ENCODE measurements at regions not wholly inside any gene's neighbourhood (a gene's known extent, or its start where the extent isn't known, plus 50 kb on each side); places are given as distances from the start of the nearest gene placed in this dataset.

GRCh38 chrX:1119275-1119674 lies 93.2 kb downstream of the CRLF2 start:
- no peak for TF ChIP-seq POLR2A (IDR thresholded peaks at IDR 0.05)
- TF ChIP-seq, protein P1, sequence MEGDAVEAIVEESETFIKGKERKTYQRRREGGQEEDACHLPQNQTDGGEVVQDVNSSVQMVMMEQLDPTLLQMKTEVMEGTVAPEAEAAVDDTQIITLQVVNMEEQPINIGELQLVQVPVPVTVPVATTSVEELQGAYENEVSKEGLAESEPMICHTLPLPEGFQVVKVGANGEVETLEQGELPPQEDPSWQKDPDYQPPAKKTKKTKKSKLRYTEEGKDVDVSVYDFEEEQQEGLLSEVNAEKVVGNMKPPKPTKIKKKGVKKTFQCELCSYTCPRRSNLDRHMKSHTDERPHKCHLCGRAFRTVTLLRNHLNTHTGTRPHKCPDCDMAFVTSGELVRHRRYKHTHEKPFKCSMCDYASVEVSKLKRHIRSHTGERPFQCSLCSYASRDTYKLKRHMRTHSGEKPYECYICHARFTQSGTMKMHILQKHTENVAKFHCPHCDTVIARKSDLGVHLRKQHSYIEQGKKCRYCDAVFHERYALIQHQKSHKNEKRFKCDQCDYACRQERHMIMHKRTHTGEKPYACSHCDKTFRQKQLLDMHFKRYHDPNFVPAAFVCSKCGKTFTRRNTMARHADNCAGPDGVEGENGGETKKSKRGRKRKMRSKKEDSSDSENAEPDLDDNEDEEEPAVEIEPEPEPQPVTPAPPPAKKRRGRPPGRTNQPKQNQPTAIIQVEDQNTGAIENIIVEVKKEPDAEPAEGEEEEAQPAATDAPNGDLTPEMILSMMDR (IDR thresholded peaks at IDR 0.05), result no peak

All from adrenal gland (tissue), 5 donors.